ENCODE measurements at regions not wholly inside any gene's neighbourhood (a gene's known extent, or its start where the extent isn't known, plus 50 kb on each side); places are given as distances from the start of the nearest gene placed in this dataset.

DNA sequence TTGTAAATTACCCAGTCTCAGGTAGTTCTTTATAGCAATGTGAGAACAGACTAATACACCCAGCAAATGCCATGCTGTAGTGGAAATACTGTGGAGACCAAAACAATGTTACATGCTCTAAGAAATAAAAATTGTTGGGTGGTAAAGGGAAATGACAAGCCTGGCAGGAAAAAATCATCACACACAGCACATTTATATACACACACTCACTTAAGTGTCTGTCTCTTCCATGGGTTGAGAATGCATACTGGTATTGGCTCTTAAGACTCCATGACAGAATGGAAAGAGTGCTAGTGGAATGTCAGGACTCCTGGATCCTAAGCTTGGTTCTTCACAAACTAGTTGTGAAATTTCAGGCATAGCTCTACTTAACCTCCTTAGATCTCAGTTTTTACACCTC lies 343.0 kb downstream of the CD83 start:
- TF ChIP-seq EZH2 (IDR thresholded peaks at IDR 0.05; ENCODE audit: low read depth, unreplicated experiment): no peak
- TF ChIP-seq, protein P1, sequence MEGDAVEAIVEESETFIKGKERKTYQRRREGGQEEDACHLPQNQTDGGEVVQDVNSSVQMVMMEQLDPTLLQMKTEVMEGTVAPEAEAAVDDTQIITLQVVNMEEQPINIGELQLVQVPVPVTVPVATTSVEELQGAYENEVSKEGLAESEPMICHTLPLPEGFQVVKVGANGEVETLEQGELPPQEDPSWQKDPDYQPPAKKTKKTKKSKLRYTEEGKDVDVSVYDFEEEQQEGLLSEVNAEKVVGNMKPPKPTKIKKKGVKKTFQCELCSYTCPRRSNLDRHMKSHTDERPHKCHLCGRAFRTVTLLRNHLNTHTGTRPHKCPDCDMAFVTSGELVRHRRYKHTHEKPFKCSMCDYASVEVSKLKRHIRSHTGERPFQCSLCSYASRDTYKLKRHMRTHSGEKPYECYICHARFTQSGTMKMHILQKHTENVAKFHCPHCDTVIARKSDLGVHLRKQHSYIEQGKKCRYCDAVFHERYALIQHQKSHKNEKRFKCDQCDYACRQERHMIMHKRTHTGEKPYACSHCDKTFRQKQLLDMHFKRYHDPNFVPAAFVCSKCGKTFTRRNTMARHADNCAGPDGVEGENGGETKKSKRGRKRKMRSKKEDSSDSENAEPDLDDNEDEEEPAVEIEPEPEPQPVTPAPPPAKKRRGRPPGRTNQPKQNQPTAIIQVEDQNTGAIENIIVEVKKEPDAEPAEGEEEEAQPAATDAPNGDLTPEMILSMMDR (conservative IDR thresholded peaks at IDR 0.05; ENCODE audit: low read depth in 2 of 2): no peak
- TF ChIP-seq POLR2AphosphoS5 (IDR thresholded peaks at IDR 0.05; ENCODE audit: low read depth): no peak
- TF ChIP-seq NANOG (IDR thresholded peaks at IDR 0.05; ENCODE audit: borderline replicate concordance): no peak
- no peak for TF ChIP-seq ZNF114 (CRISPR knock-in tag; IDR thresholded peaks at IDR 0.05)
- TF ChIP-seq, protein P2, sequence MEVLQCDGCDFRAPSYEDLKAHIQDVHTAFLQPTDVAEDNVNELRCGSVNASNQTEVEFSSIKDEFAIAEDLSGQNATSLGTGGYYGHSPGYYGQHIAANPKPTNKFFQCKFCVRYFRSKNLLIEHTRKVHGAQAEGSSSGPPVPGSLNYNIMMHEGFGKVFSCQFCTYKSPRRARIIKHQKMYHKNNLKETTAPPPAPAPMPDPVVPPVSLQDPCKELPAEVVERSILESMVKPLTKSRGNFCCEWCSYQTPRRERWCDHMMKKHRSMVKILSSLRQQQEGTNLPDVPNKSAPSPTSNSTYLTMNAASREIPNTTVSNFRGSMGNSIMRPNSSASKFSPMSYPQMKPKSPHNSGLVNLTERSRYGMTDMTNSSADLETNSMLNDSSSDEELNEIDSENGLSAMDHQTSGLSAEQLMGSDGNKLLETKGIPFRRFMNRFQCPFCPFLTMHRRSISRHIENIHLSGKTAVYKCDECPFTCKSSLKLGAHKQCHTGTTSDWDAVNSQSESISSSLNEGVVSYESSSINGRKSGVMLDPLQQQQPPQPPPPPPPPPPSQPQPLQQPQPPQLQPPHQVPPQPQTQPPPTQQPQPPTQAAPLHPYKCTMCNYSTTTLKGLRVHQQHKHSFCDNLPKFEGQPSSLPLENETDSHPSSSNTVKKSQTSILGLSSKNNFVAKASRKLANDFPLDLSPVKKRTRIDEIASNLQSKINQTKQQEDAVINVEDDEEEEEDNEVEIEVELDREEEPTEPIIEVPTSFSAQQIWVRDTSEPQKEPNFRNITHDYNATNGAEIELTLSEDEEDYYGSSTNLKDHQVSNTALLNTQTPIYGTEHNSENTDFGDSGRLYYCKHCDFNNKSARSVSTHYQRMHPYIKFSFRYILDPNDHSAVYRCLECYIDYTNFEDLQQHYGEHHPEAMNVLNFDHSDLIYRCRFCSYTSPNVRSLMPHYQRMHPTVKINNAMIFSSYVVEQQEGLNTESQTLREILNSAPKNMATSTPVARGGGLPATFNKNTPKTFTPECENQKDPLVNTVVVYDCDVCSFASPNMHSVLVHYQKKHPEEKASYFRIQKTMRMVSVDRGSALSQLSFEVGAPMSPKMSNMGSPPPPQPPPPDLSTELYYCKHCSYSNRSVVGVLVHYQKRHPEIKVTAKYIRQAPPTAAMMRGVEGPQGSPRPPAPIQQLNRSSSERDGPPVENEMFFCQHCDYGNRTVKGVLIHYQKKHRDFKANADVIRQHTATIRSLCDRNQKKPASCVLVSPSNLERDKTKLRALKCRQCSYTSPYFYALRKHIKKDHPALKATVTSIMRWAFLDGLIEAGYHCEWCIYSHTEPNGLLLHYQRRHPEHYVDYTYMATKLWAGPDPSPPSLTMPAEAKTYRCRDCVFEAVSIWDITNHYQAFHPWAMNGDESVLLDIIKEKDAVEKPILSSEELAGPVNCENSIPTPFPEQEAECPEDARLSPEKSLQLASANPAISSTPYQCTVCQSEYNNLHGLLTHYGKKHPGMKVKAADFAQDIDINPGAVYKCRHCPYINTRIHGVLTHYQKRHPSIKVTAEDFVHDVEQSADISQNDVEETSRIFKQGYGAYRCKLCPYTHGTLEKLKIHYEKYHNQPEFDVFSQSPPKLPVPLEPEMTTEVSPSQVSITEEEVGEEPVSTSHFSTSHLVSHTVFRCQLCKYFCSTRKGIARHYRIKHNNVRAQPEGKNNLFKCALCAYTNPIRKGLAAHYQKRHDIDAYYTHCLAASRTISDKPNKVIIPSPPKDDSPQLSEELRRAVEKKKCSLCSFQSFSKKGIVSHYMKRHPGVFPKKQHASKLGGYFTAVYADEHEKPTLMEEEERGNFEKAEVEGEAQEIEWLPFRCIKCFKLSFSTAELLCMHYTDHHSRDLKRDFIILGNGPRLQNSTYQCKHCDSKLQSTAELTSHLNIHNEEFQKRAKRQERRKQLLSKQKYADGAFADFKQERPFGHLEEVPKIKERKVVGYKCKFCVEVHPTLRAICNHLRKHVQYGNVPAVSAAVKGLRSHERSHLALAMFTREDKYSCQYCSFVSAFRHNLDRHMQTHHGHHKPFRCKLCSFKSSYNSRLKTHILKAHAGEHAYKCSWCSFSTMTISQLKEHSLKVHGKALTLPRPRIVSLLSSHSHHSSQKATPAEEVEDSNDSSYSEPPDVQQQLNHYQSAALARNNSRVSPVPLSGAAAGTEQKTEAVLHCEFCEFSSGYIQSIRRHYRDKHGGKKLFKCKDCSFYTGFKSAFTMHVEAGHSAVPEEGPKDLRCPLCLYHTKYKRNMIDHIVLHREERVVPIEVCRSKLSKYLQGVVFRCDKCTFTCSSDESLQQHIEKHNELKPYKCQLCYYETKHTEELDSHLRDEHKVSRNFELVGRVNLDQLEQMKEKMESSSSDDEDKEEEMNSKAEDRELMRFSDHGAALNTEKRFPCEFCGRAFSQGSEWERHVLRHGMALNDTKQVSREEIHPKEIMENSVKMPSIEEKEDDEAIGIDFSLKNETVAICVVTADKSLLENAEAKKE (CRISPR knock-in tag; IDR thresholded peaks at IDR 0.05): no peak
- no peak for TF ChIP-seq STAT1 (IDR thresholded peaks at IDR 0.05; ENCODE audit: unreplicated experiment)
- TF ChIP-seq ZNF331 (CRISPR knock-in tag; IDR thresholded peaks at IDR 0.05; ENCODE audit: low read depth): no peak
- no peak for TF ChIP-seq JUNB (IDR thresholded peaks at IDR 0.05; ENCODE audit: unreplicated experiment)
- no peak for TF ChIP-seq EZH2phosphoT487 (IDR thresholded peaks at IDR 0.05; ENCODE audit: unreplicated experiment)
- TF ChIP-seq, protein P3, sequence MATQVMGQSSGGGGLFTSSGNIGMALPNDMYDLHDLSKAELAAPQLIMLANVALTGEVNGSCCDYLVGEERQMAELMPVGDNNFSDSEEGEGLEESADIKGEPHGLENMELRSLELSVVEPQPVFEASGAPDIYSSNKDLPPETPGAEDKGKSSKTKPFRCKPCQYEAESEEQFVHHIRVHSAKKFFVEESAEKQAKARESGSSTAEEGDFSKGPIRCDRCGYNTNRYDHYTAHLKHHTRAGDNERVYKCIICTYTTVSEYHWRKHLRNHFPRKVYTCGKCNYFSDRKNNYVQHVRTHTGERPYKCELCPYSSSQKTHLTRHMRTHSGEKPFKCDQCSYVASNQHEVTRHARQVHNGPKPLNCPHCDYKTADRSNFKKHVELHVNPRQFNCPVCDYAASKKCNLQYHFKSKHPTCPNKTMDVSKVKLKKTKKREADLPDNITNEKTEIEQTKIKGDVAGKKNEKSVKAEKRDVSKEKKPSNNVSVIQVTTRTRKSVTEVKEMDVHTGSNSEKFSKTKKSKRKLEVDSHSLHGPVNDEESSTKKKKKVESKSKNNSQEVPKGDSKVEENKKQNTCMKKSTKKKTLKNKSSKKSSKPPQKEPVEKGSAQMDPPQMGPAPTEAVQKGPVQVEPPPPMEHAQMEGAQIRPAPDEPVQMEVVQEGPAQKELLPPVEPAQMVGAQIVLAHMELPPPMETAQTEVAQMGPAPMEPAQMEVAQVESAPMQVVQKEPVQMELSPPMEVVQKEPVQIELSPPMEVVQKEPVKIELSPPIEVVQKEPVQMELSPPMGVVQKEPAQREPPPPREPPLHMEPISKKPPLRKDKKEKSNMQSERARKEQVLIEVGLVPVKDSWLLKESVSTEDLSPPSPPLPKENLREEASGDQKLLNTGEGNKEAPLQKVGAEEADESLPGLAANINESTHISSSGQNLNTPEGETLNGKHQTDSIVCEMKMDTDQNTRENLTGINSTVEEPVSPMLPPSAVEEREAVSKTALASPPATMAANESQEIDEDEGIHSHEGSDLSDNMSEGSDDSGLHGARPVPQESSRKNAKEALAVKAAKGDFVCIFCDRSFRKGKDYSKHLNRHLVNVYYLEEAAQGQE (IDR thresholded peaks at IDR 0.05; ENCODE audit: unreplicated experiment): no peak
- TF ChIP-seq, protein P4, sequence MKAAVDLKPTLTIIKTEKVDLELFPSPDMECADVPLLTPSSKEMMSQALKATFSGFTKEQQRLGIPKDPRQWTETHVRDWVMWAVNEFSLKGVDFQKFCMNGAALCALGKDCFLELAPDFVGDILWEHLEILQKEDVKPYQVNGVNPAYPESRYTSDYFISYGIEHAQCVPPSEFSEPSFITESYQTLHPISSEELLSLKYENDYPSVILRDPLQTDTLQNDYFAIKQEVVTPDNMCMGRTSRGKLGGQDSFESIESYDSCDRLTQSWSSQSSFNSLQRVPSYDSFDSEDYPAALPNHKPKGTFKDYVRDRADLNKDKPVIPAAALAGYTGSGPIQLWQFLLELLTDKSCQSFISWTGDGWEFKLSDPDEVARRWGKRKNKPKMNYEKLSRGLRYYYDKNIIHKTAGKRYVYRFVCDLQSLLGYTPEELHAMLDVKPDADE (IDR thresholded peaks at IDR 0.05): no peak
- no peak for TF ChIP-seq CREB1 (CRISPR knock-in tag; IDR thresholded peaks at IDR 0.05; ENCODE audit: low read depth)
- Histone ChIP-seq H3K27me3 (ENCODE audit: insufficient read depth) (no peaks in the 10 kb centered on the region), H3K4me1 (ENCODE audit: insufficient read depth) (peaks cover 3% of the 10 kb centered on the region; the same call in 1 of the 2 replicates), H3K4me2 (no peak overlapping the region), H3K27ac (ENCODE audit: low read depth) (no peak overlapping the region), H3K79me2 (replicated peaks; ENCODE audit: insufficient read depth) (no peaks in the 10 kb centered on the region), H3F3A (replicated peaks; ENCODE audit: low read depth) (no peaks in the 10 kb centered on the region), H2AFZ (no peak overlapping the region), H3K4me3 (no peak overlapping the region), H3K9me2 (ENCODE audit: insufficient read depth) (peaks cover 11% of the 10 kb centered on the region; the same call in 1 of the 2 replicates), H3K36me3 (ENCODE audit: insufficient read depth) (peaks cover 9% of the 10 kb centered on the region; the same call in 1 of the 2 replicates), H4K20me1 (replicated peaks; ENCODE audit: insufficient read depth) (no peaks in the 10 kb centered on the region)
- Mint-ChIP-seq H3K4me3 (no peak overlapping the region), H3K4me1 (peaks cover 6% of the 10 kb centered on the region; the same call in 2 of the 3 replicates), H3K36me3 (ENCODE audit: low read depth) (peaks cover 26% of the 10 kb centered on the region), H3K27ac (no peak overlapping the region), H3K9me3 (peaks cover 21% of the 10 kb centered on the region), H3K27me3 (ENCODE audit: insufficient read depth, low read depth, poor library complexity) (no peaks in the 10 kb centered on the region)
- ATAC-seq (no peak), DNase-seq (ENCODE audit: low spot score) (no peak)
